GM06990 (cell line): ENCODE measurements at regions not wholly inside any gene's neighbourhood (a gene's known extent, or its start where the extent isn't known, plus 50 kb on each side); places are given as distances from the start of the nearest gene placed in this dataset.

Experiments used
- DNase-seq: peaks from one replicate; pipeline ENCODE4 v3.0.0-alpha.2; 2011; ENCODE audit not compliant: insufficient read length; ENCODE audit errors: extremely low read depth
- H3K27me3 ChIP-seq: replicated peaks from 2 replicates; pipeline ENCODE4 v1.6.0; 2011; ENCODE audit warnings: low read length; ENCODE audit not compliant: control insufficient read depth, insufficient read depth
- H3K36me3 ChIP-seq: 2 replicates; pipeline ENCODE4 v1.5.1; 2011; ENCODE audit warnings: low read length; ENCODE audit not compliant: control insufficient read depth, insufficient read depth
- H3K4me3 ChIP-seq: replicated peaks from 2 replicates; pipeline ENCODE4 v1.5.1; 2011; ENCODE audit warnings: low read depth, mild to moderate bottlenecking, control low read depth, low read length
- TF ChIP-seq, protein P1 (sequence below): IDR thresholded peaks from 2 replicates; pipeline ENCODE4 v1.5.1; 2011; ENCODE audit warnings: low read length, control low read depth, mild to moderate bottlenecking, inconsistent platforms; ENCODE audit not compliant: insufficient read depth, poor library complexity, severe bottlenecking

DNA sequence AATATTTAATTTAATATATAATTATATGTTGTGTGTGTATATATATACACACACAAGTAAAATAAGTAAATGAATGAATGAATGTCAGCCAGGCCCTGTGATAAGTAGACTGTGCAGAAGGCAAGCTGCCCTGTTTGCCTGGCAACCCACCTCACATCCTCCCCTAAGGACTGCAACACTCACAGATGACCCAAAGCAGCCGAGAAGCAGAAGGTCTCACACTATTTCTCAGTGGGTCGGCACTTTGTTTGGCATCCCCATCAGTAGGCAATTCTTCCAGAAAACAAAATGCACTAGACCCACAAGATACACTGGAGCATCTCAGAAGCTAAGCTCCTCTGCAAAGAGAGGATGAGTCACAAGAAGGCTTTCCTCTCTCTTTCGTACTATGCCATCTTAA is 152.1 kb upstream of the GRAMD2B start:
- H3K27me3 ChIP-seq: no peaks in the 10 kb centered on the region
- no peak overlapping the region for H3K4me3 ChIP-seq
- TF ChIP-seq, protein P1, sequence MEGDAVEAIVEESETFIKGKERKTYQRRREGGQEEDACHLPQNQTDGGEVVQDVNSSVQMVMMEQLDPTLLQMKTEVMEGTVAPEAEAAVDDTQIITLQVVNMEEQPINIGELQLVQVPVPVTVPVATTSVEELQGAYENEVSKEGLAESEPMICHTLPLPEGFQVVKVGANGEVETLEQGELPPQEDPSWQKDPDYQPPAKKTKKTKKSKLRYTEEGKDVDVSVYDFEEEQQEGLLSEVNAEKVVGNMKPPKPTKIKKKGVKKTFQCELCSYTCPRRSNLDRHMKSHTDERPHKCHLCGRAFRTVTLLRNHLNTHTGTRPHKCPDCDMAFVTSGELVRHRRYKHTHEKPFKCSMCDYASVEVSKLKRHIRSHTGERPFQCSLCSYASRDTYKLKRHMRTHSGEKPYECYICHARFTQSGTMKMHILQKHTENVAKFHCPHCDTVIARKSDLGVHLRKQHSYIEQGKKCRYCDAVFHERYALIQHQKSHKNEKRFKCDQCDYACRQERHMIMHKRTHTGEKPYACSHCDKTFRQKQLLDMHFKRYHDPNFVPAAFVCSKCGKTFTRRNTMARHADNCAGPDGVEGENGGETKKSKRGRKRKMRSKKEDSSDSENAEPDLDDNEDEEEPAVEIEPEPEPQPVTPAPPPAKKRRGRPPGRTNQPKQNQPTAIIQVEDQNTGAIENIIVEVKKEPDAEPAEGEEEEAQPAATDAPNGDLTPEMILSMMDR: no peak
- no peak for DNase-seq
- no peaks in the 10 kb centered on the region for H3K36me3 ChIP-seq

DNA sequence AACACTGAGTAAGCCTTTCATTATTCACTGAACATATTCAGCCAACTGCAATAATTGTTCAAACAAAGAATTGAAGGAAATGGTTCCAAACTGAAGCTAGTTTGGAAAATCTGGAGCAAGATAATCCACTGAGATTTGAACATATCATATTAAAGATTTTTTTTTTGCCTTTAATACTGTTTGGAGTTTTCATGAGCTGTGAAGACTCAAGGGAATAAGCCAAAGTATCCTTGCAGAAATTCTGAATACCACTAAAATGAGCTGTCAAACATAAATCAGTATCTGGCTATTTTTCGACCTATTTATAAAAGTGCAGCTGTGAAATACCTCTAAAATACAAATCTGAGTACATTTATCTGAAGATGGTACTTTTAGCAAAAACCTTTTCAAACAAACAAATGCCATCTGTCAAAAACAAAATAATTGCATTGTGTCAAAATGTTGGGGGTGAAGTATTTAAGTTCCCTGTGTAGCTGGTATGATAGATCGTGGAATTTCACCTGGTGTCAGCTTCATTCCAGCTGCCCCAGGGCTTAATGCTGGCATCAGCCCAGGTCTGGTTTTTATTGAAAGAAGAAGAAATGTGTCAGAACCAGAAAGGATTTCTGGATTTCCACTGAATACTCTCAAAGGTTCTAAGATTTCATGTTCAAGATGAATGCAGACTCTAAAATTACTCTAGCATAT is 149.0 kb upstream of the GRAMD2B start:
- TF ChIP-seq, protein P1: no peak
- no peaks in the 10 kb centered on the region for H3K36me3 ChIP-seq
- H3K27me3 ChIP-seq: no peaks in the 10 kb centered on the region
- DNase-seq: no peak
- H3K4me3 ChIP-seq: no peak overlapping the region

DNA sequence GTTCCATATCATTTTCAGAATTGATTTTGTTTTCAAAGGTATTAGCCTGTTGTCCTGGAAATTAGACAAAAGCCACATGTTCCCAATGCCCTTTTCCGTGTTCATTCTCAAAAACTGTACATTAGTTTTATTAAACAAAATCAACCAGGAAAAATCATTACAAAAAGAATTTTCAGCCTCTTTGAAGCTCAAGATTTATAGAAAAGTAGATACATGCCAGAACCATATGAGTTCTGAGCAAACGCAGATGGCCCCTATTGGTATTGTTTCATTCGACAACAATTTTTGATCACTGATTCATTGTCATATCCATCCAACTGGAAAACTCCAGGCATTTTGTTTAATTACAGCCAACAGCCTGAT is 148.5 kb upstream of the GRAMD2B start:
- Histone ChIP-seq H3K27me3 (no peaks in the 10 kb centered on the region), H3K36me3 (no peaks in the 10 kb centered on the region), H3K4me3 (no peak overlapping the region)
- no peak for DNase-seq
- TF ChIP-seq, protein P1: no peak

DNA sequence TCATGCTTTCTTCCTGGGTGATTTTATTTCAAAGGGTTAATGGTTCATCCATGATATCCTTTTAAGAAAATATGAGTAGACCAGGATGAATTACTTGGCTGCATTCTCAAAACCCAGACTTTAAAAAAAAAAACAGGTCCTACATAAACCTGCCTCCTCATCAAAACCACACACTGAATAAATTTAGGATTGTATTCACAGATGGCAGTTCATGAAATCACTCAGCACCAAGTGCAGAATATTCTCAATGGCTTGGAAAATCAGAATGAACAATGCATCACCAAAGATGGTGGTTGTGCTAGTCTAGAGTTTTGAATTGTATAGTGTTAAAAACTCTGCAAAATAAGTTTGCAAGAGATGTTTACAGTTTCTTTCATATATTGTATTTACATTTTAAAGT is 145.4 kb upstream of the GRAMD2B start:
- H3K4me3 ChIP-seq: no peak overlapping the region
- H3K27me3 ChIP-seq: no peaks in the 10 kb centered on the region
- TF ChIP-seq, protein P1: no peak
- no peak for DNase-seq
- H3K36me3 ChIP-seq: no peaks in the 10 kb centered on the region

DNA sequence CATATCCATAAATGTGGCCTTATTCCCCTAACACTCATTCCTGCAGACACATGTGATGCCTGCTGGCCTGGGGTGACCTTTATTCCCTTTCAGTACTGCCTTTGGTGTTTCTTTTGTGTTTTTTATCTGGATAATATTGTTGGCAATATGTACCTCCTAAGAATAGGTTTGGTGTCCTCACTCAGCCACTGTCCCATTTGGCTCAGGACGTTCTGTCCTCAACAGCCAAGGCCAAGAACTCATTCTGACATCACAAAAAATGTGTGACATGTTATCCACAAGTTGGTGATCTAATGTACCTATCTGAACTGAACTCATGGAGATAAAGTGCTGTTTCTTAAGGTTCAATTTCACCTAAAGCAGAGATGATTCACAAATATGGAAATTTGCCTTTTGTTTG is 142.9 kb upstream of the GRAMD2B start:
- Histone ChIP-seq H3K4me3 (no peak overlapping the region), H3K27me3 (no peaks in the 10 kb centered on the region), H3K36me3 (no peaks in the 10 kb centered on the region)
- TF ChIP-seq, protein P1: no peak
- no peak for DNase-seq

DNA sequence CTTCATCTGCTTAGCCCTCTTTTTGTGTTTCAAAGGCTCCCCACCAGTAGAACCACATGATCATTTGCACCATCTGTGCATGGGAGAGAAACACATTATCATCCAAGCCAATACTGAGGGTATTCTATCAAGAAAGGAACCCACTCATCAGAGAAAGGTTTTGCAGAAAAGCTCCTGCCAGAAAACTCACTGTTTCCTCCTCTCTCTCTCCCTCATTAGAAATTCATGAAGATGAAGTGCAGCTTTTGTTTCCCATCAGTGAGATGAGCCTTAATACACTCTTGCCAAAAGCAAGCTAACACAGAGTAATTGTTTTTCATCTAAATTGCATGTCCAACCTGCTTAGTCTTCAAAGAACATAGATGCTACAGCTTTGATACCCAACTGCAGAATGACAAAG is 142.4 kb upstream of the GRAMD2B start:
- DNase-seq: no peak
- Histone ChIP-seq H3K36me3 (no peaks in the 10 kb centered on the region), H3K27me3 (no peaks in the 10 kb centered on the region), H3K4me3 (no peak overlapping the region)
- TF ChIP-seq, protein P1: no peak
